HepG2 (cell line): ENCODE measurements at regions not wholly inside any gene's neighbourhood (a gene's known extent, or its start where the extent isn't known, plus 50 kb on each side); places are given as distances from the start of the nearest gene placed in this dataset.

Source experiments
- AKAP8 ChIP-seq: sonication (generic); formaldehyde crosslinking; IDR thresholded peaks from 2 replicates; pipeline ENCODE4 v1.5.1; 2020; ENCODE audit warnings: mild to moderate bottlenecking, missing genetic modification reagents
- ARID4A ChIP-seq: sonication (generic); formaldehyde crosslinking; IDR thresholded peaks from 2 replicates; pipeline ENCODE4 v1.5.0; 2020; ENCODE audit warnings: mild to moderate bottlenecking, missing genetic modification reagents, borderline replicate concordance
- ATF7-NPFF ChIP-seq: sonication (generic); formaldehyde crosslinking; IDR thresholded peaks from 2 replicates; pipeline ENCODE4 v1.8.1; 2023; ENCODE audit warnings: mild to moderate bottlenecking, low read depth, missing genetic modification reagents, moderate library complexity
- CEBPG ChIP-seq: IDR thresholded peaks from 2 replicates; pipeline ENCODE4 v1.6.1; 2016
- DR1 ChIP-seq: sonication (generic); formaldehyde crosslinking; IDR thresholded peaks from 2 replicates; pipeline ENCODE4 v1.8.0; 2021; ENCODE audit warnings: mild to moderate bottlenecking, missing genetic modification reagents, inconsistent platforms
- ELF4 ChIP-seq: sonication (generic); formaldehyde crosslinking; IDR thresholded peaks from 2 replicates; pipeline ENCODE4 v1.5.0; 2020; ENCODE audit warnings: missing genetic modification reagents, mild to moderate bottlenecking, moderate library complexity, borderline replicate concordance
- IKZF4 ChIP-seq: sonication (generic); formaldehyde crosslinking; IDR thresholded peaks from 2 replicates; pipeline ENCODE4 v1.5.1; 2020; ENCODE audit warnings: borderline replicate concordance, mild to moderate bottlenecking, low read depth, missing genetic modification reagents; ENCODE audit errors: not compliant biosample characterization
- MAF1 ChIP-seq: sonication (generic); formaldehyde crosslinking; IDR thresholded peaks from 2 replicates; pipeline ENCODE4 v1.5.0; 2020; ENCODE audit warnings: missing genetic modification reagents, borderline replicate concordance
- MYNN ChIP-seq: sonication (generic); formaldehyde crosslinking; IDR thresholded peaks from 2 replicates; pipeline ENCODE4 v1.4.0; 2020; ENCODE audit warnings: mild to moderate bottlenecking, low read depth, missing genetic modification reagents
- PRPF4 ChIP-seq: fragments of 200-400 bp; formaldehyde crosslinking; IDR thresholded peaks from 2 replicates; pipeline ENCODE4 v1.6.1; 2016; ENCODE audit warnings: low read length, low read depth; ENCODE audit not compliant: poor library complexity, severe bottlenecking
- TF ChIP-seq, protein P1 (sequence below): sonication (generic); formaldehyde crosslinking; IDR thresholded peaks from 2 replicates; pipeline ENCODE4 v1.4.0; 2020; ENCODE audit warnings: missing genetic modification reagents

DNA sequence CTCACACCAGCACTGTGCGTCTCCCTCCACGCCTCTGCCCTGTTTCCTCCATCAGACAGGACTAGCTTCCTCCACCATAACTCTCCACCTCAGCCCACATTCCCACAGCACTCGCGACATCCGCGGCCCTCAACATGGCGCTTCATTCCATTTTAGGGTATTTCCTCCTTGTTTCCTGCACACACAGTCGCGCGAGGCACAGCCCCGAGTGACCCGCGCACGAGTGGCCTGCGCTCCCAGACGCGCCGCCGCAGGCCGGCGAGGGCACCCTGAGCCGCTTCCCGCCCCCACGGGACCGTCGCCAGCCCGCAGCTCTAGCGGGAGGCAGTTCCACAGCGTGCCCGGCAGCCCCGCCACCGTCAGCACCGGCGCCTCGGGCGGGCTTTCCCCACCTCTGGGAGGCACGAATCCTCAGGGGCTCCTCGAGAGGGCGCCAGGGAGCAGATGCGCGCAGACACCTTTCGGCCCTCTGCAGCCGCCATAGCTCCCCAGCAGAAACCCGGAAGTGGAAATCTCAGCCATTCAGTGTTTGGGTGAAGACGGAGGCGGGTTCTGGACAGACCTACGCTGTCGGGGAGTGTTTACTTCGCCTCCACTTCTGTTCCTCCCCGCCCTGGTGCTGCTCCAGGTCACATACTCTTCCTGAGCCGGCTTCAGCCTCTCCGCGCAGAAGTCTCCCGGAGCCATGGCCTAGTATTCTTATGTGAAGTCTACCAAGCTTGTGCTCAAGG is 136.6 kb downstream of the FOXD4L6 start (continued):
- TF ChIP-seq ATF7-NPFF = peak; percentile 74
- peak; percentile 98 for TF ChIP-seq ELF4 (CRISPR knock-in tag)
- TF ChIP-seq, protein P1, sequence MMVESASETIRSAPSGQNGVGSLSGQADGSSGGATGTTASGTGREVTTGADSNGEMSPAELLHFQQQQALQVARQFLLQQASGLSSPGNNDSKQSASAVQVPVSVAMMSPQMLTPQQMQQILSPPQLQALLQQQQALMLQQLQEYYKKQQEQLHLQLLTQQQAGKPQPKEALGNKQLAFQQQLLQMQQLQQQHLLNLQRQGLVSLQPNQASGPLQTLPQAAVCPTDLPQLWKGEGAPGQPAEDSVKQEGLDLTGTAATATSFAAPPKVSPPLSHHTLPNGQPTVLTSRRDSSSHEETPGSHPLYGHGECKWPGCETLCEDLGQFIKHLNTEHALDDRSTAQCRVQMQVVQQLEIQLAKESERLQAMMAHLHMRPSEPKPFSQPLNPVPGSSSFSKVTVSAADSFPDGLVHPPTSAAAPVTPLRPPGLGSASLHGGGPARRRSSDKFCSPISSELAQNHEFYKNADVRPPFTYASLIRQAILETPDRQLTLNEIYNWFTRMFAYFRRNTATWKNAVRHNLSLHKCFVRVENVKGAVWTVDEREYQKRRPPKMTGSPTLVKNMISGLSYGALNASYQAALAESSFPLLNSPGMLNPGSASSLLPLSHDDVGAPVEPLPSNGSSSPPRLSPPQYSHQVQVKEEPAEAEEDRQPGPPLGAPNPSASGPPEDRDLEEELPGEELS (CRISPR knock-in tag) = peak; percentile 41; the same call in 1 of the 2 replicates
- TF ChIP-seq DR1 (CRISPR knock-in tag) = peak; percentile 86
- TF ChIP-seq PRPF4 = peak; percentile 26
- TF ChIP-seq AKAP8 (CRISPR knock-in tag) = peak; percentile 67; the same call in 1 of the 2 replicates
- TF ChIP-seq IKZF4 (CRISPR knock-in tag) = peak; percentile 76
- TF ChIP-seq CEBPG = 0 out of 2 replicates have a peak, but pooled peaks have one; percentile 20
- TF ChIP-seq ARID4A = peak; percentile 92
- peak; percentile 89; the same call in 1 of the 2 replicates for TF ChIP-seq MAF1 (CRISPR knock-in tag)
- peak; percentile 34; the same call in 1 of the 2 replicates for TF ChIP-seq MYNN
